ENCODE measurements at regions not wholly inside any gene's neighbourhood (a gene's known extent, or its start where the extent isn't known, plus 50 kb on each side); places are given as distances from the start of the nearest gene placed in this dataset.

GRCh38 chr2:236970656-236971010 is 115.1 kb upstream of the COPS8 start:
- POLR2A ChIA-PET, result no interaction called here
- Histone ChIP-seq H3K27me3 (replicated peaks in 2 of 5; ENCODE audit: control insufficient read depth in 4 of 5, insufficient read depth in 5 of 5, low read length in 4 of 5) (peaks cover 0 to 6% (median 0%) of the 10 kb centered on the region in 5 experiments), H3K36me3 (ENCODE audit: control insufficient read depth in 4 of 4, insufficient read depth in 4 of 4, low read length in 3 of 4) (no peaks in the 10 kb centered on the region), H3K27ac (ENCODE audit: insufficient read depth in 1 of 2, low read depth in 1 of 2, low read length in 2 of 2, poor library complexity in 1 of 2, severe bottlenecking in 2 of 2) (no peak overlapping the region), H3K4me1 (ENCODE audit: control extremely low read depth in 1 of 4, control insufficient read depth in 4 of 4, insufficient read depth in 4 of 4, low read length in 3 of 4) (peaks cover 23 to 32% (median 30%) of the 10 kb centered on the region in 4 experiments), H3K4me3 (ENCODE audit: control insufficient read depth in 1 of 7, extremely low read depth in 1 of 7, insufficient read depth in 4 of 7, low read depth in 2 of 7, low read length in 6 of 7) (no peak overlapping the region), H3K9me3 (ENCODE audit: control extremely low read depth in 1 of 5, control insufficient read depth in 4 of 5, insufficient read depth in 2 of 5, low read depth in 1 of 5, low read length in 4 of 5) (no peaks in the 10 kb centered on the region)
- 93% methylated on average over 3 of the region's 3 CpGs for WGBS (ENCODE audit: insufficient coverage)
- CTCF ChIA-PET, result no interaction called here
- DNase-seq, result no peak

- no peak for DNase-seq
- ChIA-PET POLR2A (no interaction called here), CTCF (interaction anchor here (1.0 kb wide), 1 partner anchor 14 kb away, joined by 3 read pairs; no protein-coding TSS in a partner anchor)
- no peak overlapping the region for H3K4me3 ChIP-seq (ENCODE audit: control insufficient read depth in 1 of 7, extremely low read depth in 1 of 7, insufficient read depth in 4 of 7, low read depth in 2 of 7, low read length in 6 of 7)
- H3K27me3 ChIP-seq (replicated peaks in 2 of 5; ENCODE audit: control insufficient read depth in 4 of 5, insufficient read depth in 5 of 5, low read length in 4 of 5), result peaks cover 0 to 6% (median 0%) of the 10 kb centered on the region in 5 experiments
- no peaks in the 10 kb centered on the region for H3K9me3 ChIP-seq (ENCODE audit: control extremely low read depth in 1 of 5, control insufficient read depth in 4 of 5, insufficient read depth in 2 of 5, low read depth in 1 of 5, low read length in 4 of 5)
- WGBS (ENCODE audit: insufficient coverage), result 99% methylated on average over 9 of the region's 15 CpGs
- H3K36me3 ChIP-seq (ENCODE audit: control insufficient read depth in 4 of 4, insufficient read depth in 4 of 4, low read length in 3 of 4), result no peaks in the 10 kb centered on the region
- H3K27ac ChIP-seq (ENCODE audit: insufficient read depth in 1 of 2, low read depth in 1 of 2, low read length in 2 of 2, poor library complexity in 1 of 2, severe bottlenecking in 2 of 2), result no peak overlapping the region
- H3K4me1 ChIP-seq (ENCODE audit: control extremely low read depth in 1 of 4, control insufficient read depth in 4 of 4, insufficient read depth in 4 of 4, low read length in 3 of 4), result peaks cover 25 to 32% (median 30%) of the 10 kb centered on the region in 4 experiments
Observed at GRCh38 chr2:236971131-236971821, 114.4 kb upstream of the COPS8 start.

GRCh38 chr2:236971919-236972381 is 113.7 kb upstream of the COPS8 start:
- H3K36me3 ChIP-seq (ENCODE audit: control insufficient read depth in 4 of 4, insufficient read depth in 4 of 4, low read length in 3 of 4), result no peaks in the 10 kb centered on the region
- H3K27ac ChIP-seq (ENCODE audit: insufficient read depth in 1 of 2, low read depth in 1 of 2, low read length in 2 of 2, poor library complexity in 1 of 2, severe bottlenecking in 2 of 2), result no peak overlapping the region
- 81% methylated on average over 13 of the region's 20 CpGs for WGBS (ENCODE audit: insufficient coverage)
- ChIA-PET CTCF (interaction anchor here (1.0 kb wide), 1 partner anchor 15 kb away, joined by 3 read pairs; no protein-coding TSS in a partner anchor), POLR2A (no interaction called here)
- H3K4me3 ChIP-seq (ENCODE audit: control insufficient read depth in 1 of 7, extremely low read depth in 1 of 7, insufficient read depth in 4 of 7, low read depth in 2 of 7, low read length in 6 of 7), result no peak overlapping the region
- H3K9me3 ChIP-seq (ENCODE audit: control extremely low read depth in 1 of 5, control insufficient read depth in 4 of 5, insufficient read depth in 2 of 5, low read depth in 1 of 5, low read length in 4 of 5), result no peaks in the 10 kb centered on the region
- peaks cover 25 to 32% (median 30%) of the 10 kb centered on the region in 4 experiments for H3K4me1 ChIP-seq (ENCODE audit: control extremely low read depth in 1 of 4, control insufficient read depth in 4 of 4, insufficient read depth in 4 of 4, low read length in 3 of 4)
- peaks cover 0 to 6% (median 0%) of the 10 kb centered on the region in 5 experiments for H3K27me3 ChIP-seq (replicated peaks in 2 of 5; ENCODE audit: control insufficient read depth in 4 of 5, insufficient read depth in 5 of 5, low read length in 4 of 5)
- no peak for DNase-seq

- Histone ChIP-seq H3K36me3 (ENCODE audit: control insufficient read depth in 4 of 4, insufficient read depth in 4 of 4, low read length in 3 of 4) (no peaks in the 10 kb centered on the region), H3K4me1 (ENCODE audit: control extremely low read depth in 1 of 4, control insufficient read depth in 4 of 4, insufficient read depth in 4 of 4, low read length in 3 of 4) (peaks cover 22 to 26% (median 25%) of the 10 kb centered on the region in 4 experiments), H3K27ac (ENCODE audit: insufficient read depth in 1 of 2, low read depth in 1 of 2, low read length in 2 of 2, poor library complexity in 1 of 2, severe bottlenecking in 2 of 2) (no peak overlapping the region), H3K4me3 (ENCODE audit: control insufficient read depth in 1 of 7, extremely low read depth in 1 of 7, insufficient read depth in 4 of 7, low read depth in 2 of 7, low read length in 6 of 7) (no peak overlapping the region), H3K27me3 (replicated peaks in 2 of 5; ENCODE audit: control insufficient read depth in 4 of 5, insufficient read depth in 5 of 5, low read length in 4 of 5) (peaks cover 0 to 6% (median 2%) of the 10 kb centered on the region in 5 experiments), H3K9me3 (ENCODE audit: control extremely low read depth in 1 of 5, control insufficient read depth in 4 of 5, insufficient read depth in 2 of 5, low read depth in 1 of 5, low read length in 4 of 5) (no peaks in the 10 kb centered on the region)
- no peak for DNase-seq
- ChIA-PET POLR2A (no interaction called here), CTCF (no interaction called here)
- WGBS (ENCODE audit: insufficient coverage), result 96% methylated on average over 9 of the region's 11 CpGs
Observed at GRCh38 chr2:236972491-236973342, 113.0 kb upstream of the COPS8 start.

- DNase-seq, result no peak
- POLR2A ChIA-PET, result no interaction called here
- Histone ChIP-seq H3K9me3 (ENCODE audit: control extremely low read depth in 1 of 5, control insufficient read depth in 4 of 5, insufficient read depth in 2 of 5, low read depth in 1 of 5, low read length in 4 of 5) (no peaks in the 10 kb centered on the region), H3K27ac (ENCODE audit: insufficient read depth in 1 of 2, low read depth in 1 of 2, low read length in 2 of 2, poor library complexity in 1 of 2, severe bottlenecking in 2 of 2) (no peak overlapping the region), H3K4me1 (ENCODE audit: control extremely low read depth in 1 of 4, control insufficient read depth in 4 of 4, insufficient read depth in 4 of 4, low read length in 3 of 4) (peaks cover 15 to 20% (median 18%) of the 10 kb centered on the region in 4 experiments), H3K36me3 (ENCODE audit: control insufficient read depth in 4 of 4, insufficient read depth in 4 of 4, low read length in 3 of 4) (no peaks in the 10 kb centered on the region), H3K27me3 (replicated peaks in 2 of 5; ENCODE audit: control insufficient read depth in 4 of 5, insufficient read depth in 5 of 5, low read length in 4 of 5) (peaks cover 0 to 6% (median 2%) of the 10 kb centered on the region in 5 experiments), H3K4me3 (ENCODE audit: control insufficient read depth in 1 of 7, extremely low read depth in 1 of 7, insufficient read depth in 4 of 7, low read depth in 2 of 7, low read length in 6 of 7) (no peak overlapping the region)
- CTCF ChIA-PET, result no interaction called here
- WGBS (ENCODE audit: insufficient coverage), result 98% methylated on average over 5 of the region's 7 CpGs
Observed at GRCh38 chr2:236973343-236973980, 112.2 kb upstream of the COPS8 start.

GRCh38 chr2:236974148-236974547 is 111.5 kb upstream of the COPS8 start:
- peaks cover 10 to 17% (median 12%) of the 10 kb centered on the region in 4 experiments for H3K4me1 ChIP-seq (ENCODE audit: control extremely low read depth in 1 of 4, control insufficient read depth in 4 of 4, insufficient read depth in 4 of 4, low read length in 3 of 4)

More at GRCh38 chr2:236974148-236974547, 111.5 kb upstream of the COPS8 start:
- Histone ChIP-seq H3K36me3 (ENCODE audit: control insufficient read depth in 4 of 4, insufficient read depth in 4 of 4, low read length in 3 of 4) (no peaks in the 10 kb centered on the region), H3K27me3 (replicated peaks in 2 of 5; ENCODE audit: control insufficient read depth in 4 of 5, insufficient read depth in 5 of 5, low read length in 4 of 5) (peaks cover 0 to 6% (median 2%) of the 10 kb centered on the region in 5 experiments), H3K9me3 (ENCODE audit: control extremely low read depth in 1 of 5, control insufficient read depth in 4 of 5, insufficient read depth in 2 of 5, low read depth in 1 of 5, low read length in 4 of 5) (no peaks in the 10 kb centered on the region), H3K27ac (ENCODE audit: insufficient read depth in 1 of 2, low read depth in 1 of 2, low read length in 2 of 2, poor library complexity in 1 of 2, severe bottlenecking in 2 of 2) (no peak overlapping the region), H3K4me3 (ENCODE audit: control insufficient read depth in 1 of 7, extremely low read depth in 1 of 7, insufficient read depth in 4 of 7, low read depth in 2 of 7, low read length in 6 of 7) (no peak overlapping the region)
- ChIA-PET CTCF (no interaction called here), POLR2A (no interaction called here)
- no peak for DNase-seq
